Astrocyte (in vitro differentiated cells and primary cell): ENCODE measurements at regions not wholly inside any gene's neighbourhood (a gene's known extent, or its start where the extent isn't known, plus 50 kb on each side); places are given as distances from the start of the nearest gene placed in this dataset.

Source experiments
- DNase-seq: peaks from one replicate; pipeline ENCODE4 v3.0.0-alpha.2; 2010; ENCODE audit warnings: low read depth
- FAIRE-seq: peaks from 2 replicates; lab custom pipeline; 2011; peaks lifted over from hg19 to GRCh38; lab: Jason Lieb, UNC
- H2AFZ ChIP-seq: 2 replicates; pipeline ENCODE4 v1.6.0; 2012; ENCODE audit warnings: low read depth, low read length, inconsistent platforms
- H3K27ac ChIP-seq: 2 replicates; pipeline ENCODE4 v1.5.1; 2011; ENCODE audit warnings: low read depth, low read length, inconsistent platforms
- H3K27me3 ChIP-seq: 2 replicates; pipeline ENCODE4 v1.6.0; 2011; ENCODE audit warnings: low read length, inconsistent platforms; ENCODE audit not compliant: insufficient read depth
- H3K36me3 ChIP-seq: 2 replicates; pipeline ENCODE4 v1.5.1; 2011; ENCODE audit warnings: low read length, inconsistent platforms; ENCODE audit not compliant: insufficient read depth
- H3K4me1 ChIP-seq: 2 replicates; pipeline ENCODE4 v1.5.1; 2011; ENCODE audit warnings: low read length, inconsistent platforms; ENCODE audit not compliant: insufficient read depth
- H3K4me2 ChIP-seq: 2 replicates; pipeline ENCODE4 v1.6.0; 2012; ENCODE audit warnings: low read length, inconsistent platforms
- H3K4me3 ChIP-seq: 2 replicates; pipeline ENCODE4 v1.5.1; 2011; ENCODE audit warnings: low read depth, mild to moderate bottlenecking, low read length, inconsistent platforms; ENCODE audit not compliant: insufficient read depth
- H3K79me2 ChIP-seq: 2 replicates; pipeline ENCODE4 v1.6.0; 2012; ENCODE audit warnings: mild to moderate bottlenecking, low read length, inconsistent platforms; ENCODE audit not compliant: insufficient read depth
- H3K9ac ChIP-seq: 2 replicates; pipeline ENCODE4 v1.6.0; 2012; ENCODE audit warnings: mild to moderate bottlenecking, low read length, inconsistent platforms
- H3K9me3 ChIP-seq: 2 replicates; pipeline ENCODE4 v1.5.1; 2012; ENCODE audit warnings: low read depth, mild to moderate bottlenecking, low read length, inconsistent platforms; ENCODE audit not compliant: insufficient read depth
- H4K20me1 ChIP-seq: 2 replicates; pipeline ENCODE4 v1.6.0; 2012; ENCODE audit warnings: low read length, inconsistent platforms; ENCODE audit not compliant: insufficient read depth
- H3K27ac Mint-ChIP-seq: one replicate; pipeline ENCODE4 v1.8.0; 2021; ENCODE audit warnings: mild to moderate bottlenecking, mixed read lengths; ENCODE audit not compliant: unreplicated experiment
- H3K27me3 Mint-ChIP-seq: one replicate; pipeline ENCODE4 v1.8.0; 2021; ENCODE audit warnings: low read depth, mixed read lengths; ENCODE audit not compliant: unreplicated experiment
- H3K36me3 Mint-ChIP-seq: one replicate; pipeline ENCODE4 v1.8.0; 2021; ENCODE audit warnings: low read depth, mixed read lengths; ENCODE audit not compliant: unreplicated experiment
- H3K4me1 Mint-ChIP-seq: one replicate; pipeline ENCODE4 v1.8.0; 2021; ENCODE audit warnings: low read depth, mixed read lengths; ENCODE audit not compliant: unreplicated experiment
- H3K4me3 Mint-ChIP-seq: one replicate; pipeline ENCODE4 v1.8.0; 2021; ENCODE audit warnings: mild to moderate bottlenecking, moderate library complexity, mixed read lengths; ENCODE audit not compliant: unreplicated experiment
- H3K9me3 Mint-ChIP-seq: one replicate; pipeline ENCODE4 v1.8.0; 2021; ENCODE audit warnings: mild to moderate bottlenecking, mixed read lengths; ENCODE audit not compliant: unreplicated experiment
- CTCF ChIP-seq: IDR thresholded peaks from 2 replicates; pipeline ENCODE4 v1.5.1; 2011; ENCODE audit warnings: low read depth, mild to moderate bottlenecking, inconsistent platforms, low read length, moderate library complexity; ENCODE audit not compliant: insufficient read depth
- EZH2 ChIP-seq: IDR thresholded peaks from 2 replicates; pipeline ENCODE4 v1.6.1; 2012; ENCODE audit warnings: mild to moderate bottlenecking, low read length, inconsistent platforms; ENCODE audit not compliant: insufficient read depth

- Histone ChIP-seq H3K9ac (no peak overlapping the region), H3K27me3 (peaks cover 10% of the 10 kb centered on the region), H3K4me1 (peaks cover 7% of the 10 kb centered on the region), H2AFZ (no peak overlapping the region), H3K4me3 (no peak overlapping the region), H3K4me2 (no peak overlapping the region), H3K27ac (no peak overlapping the region), H3K79me2 (no peaks in the 10 kb centered on the region), H3K9me3 (no peaks in the 10 kb centered on the region), H4K20me1 (no peaks in the 10 kb centered on the region), H3K36me3 (no peaks in the 10 kb centered on the region)
- no peak for DNase-seq
- Mint-ChIP-seq H3K4me3 (no peak overlapping the region), H3K9me3 (no peaks in the 10 kb centered on the region), H3K27me3 (peaks cover 23% of the 10 kb centered on the region), H3K27ac (no peak overlapping the region), H3K4me1 (peaks cover 37% of the 10 kb centered on the region), H3K36me3 (no peaks in the 10 kb centered on the region)
- FAIRE-seq = no peak
- TF ChIP-seq CTCF (no peak), EZH2 (no peak)
Measured at GRCh38 chr11:45087086-45087899, 59.1 kb upstream of the PRDM11 start.

DNA sequence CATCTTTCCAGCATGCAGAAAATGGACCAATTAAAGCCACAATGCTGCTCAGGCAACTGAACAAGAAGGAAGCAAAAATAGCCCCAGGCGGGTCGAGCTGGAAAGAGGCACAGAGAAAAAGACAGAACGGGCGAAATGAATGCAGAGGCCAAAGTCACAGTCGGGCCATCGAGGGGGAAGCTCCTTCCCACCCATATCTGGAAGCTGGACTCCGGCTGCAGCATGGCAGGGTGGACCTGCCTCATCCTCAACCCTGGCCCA, 58.6 kb upstream of the PRDM11 start:
- Histone ChIP-seq H3K36me3 (no peaks in the 10 kb centered on the region), H2AFZ (no peak overlapping the region), H3K4me1 (peaks cover 12% of the 10 kb centered on the region), H3K4me3 (no peak overlapping the region), H3K79me2 (no peaks in the 10 kb centered on the region), H3K27ac (no peak overlapping the region), H3K4me2 (no peak overlapping the region), H4K20me1 (no peaks in the 10 kb centered on the region), H3K27me3 (peaks cover 9% of the 10 kb centered on the region), H3K9ac (no peak overlapping the region), H3K9me3 (no peaks in the 10 kb centered on the region)
- peaks cover 23% of the 10 kb centered on the region for H3K27me3 Mint-ChIP-seq
- no peak for FAIRE-seq
- H3K27ac Mint-ChIP-seq = no peak overlapping the region
- H3K36me3 Mint-ChIP-seq = no peaks in the 10 kb centered on the region
- H3K4me3 Mint-ChIP-seq = no peak overlapping the region
- TF ChIP-seq EZH2 (no peak), CTCF (no peak)
- H3K9me3 Mint-ChIP-seq = no peaks in the 10 kb centered on the region
- peaks cover 34% of the 10 kb centered on the region for H3K4me1 Mint-ChIP-seq
- no peak for DNase-seq

DNA sequence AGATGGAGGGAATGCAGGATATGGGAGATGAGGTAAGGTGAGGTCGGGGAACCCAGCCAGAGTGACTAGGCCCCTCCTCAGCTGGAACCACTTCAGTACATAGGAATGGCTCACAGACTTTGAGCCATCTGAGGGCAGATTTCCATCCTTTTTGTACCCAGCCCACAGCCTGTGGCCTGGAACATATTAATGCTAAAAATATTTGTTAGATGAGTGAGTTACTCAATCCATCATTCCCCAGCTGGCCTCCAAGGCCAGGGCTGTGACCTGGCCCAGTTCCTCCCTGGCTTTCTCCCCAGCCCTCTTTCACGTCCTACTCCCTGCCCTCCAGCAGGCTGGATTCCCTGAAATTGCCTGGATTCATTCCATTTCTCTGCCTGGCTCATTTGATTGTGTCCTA, 57.2 kb upstream of the PRDM11 start:
- H3K9ac ChIP-seq = no peak overlapping the region
- no peak overlapping the region for H2AFZ ChIP-seq
- peaks cover 42% of the 10 kb centered on the region for H3K4me1 Mint-ChIP-seq
- H4K20me1 ChIP-seq = peaks cover 7% of the 10 kb centered on the region
- peaks cover 7% of the 10 kb centered on the region for H3K27me3 ChIP-seq
- H3K4me3 Mint-ChIP-seq = no peak overlapping the region
- no peak for TF ChIP-seq EZH2
- TF ChIP-seq CTCF = no peak
- no peaks in the 10 kb centered on the region for H3K9me3 ChIP-seq
- H3K4me1 ChIP-seq = peaks cover 23% of the 10 kb centered on the region
- DNase-seq = peak; percentile 99
- H3K4me2 ChIP-seq = peak overlapping the region; percentile 42
- H3K27ac Mint-ChIP-seq = peak overlapping the region; percentile 79
- H3K36me3 Mint-ChIP-seq = no peaks in the 10 kb centered on the region
- peak; percentile 74 for FAIRE-seq
- no peak overlapping the region for H3K4me3 ChIP-seq
- no peaks in the 10 kb centered on the region for H3K79me2 ChIP-seq
- H3K27me3 Mint-ChIP-seq = peaks cover 19% of the 10 kb centered on the region
- H3K9me3 Mint-ChIP-seq = no peaks in the 10 kb centered on the region
- H3K36me3 ChIP-seq = no peaks in the 10 kb centered on the region
- no peak overlapping the region for H3K27ac ChIP-seq
